Astrocyte (in vitro differentiated cells and primary cell): ENCODE measurements at regions not wholly inside any gene's neighbourhood (a gene's known extent, or its start where the extent isn't known, plus 50 kb on each side); places are given as distances from the start of the nearest gene placed in this dataset.

Experiments
- CTCF ChIP-seq: IDR thresholded peaks from 2 replicates; pipeline ENCODE4 v1.5.1; 2011; ENCODE audit warnings: low read depth, mild to moderate bottlenecking, inconsistent platforms, low read length, moderate library complexity; ENCODE audit not compliant: insufficient read depth
- EZH2 ChIP-seq: IDR thresholded peaks from 2 replicates; pipeline ENCODE4 v1.6.1; 2012; ENCODE audit warnings: mild to moderate bottlenecking, low read length, inconsistent platforms; ENCODE audit not compliant: insufficient read depth

- no peak for TF ChIP-seq CTCF
- no peak for TF ChIP-seq EZH2
These were observed 157.1 kb upstream of the SYT6 start for GRCh38 chr1:114310695-114311271.
